GM21381 (cell line): ENCODE measurements at regions not wholly inside any gene's neighbourhood (a gene's known extent, or its start where the extent isn't known, plus 50 kb on each side); places are given as distances from the start of the nearest gene placed in this dataset.
"Not testable (repeated sequence)": the region's sequence is repeated elsewhere in the genome, so short reads cannot be mapped to it uniquely, and the experiment has no call there.

Experiments
- ATAC-seq: cut with Tn5 transposase; IDR thresholded peaks from one replicate; pipeline ENCODE4 v1.9.1; 2021; ENCODE audit warnings: mild to moderate bottlenecking, moderate library complexity; ENCODE audit not compliant: unreplicated experiment

DNA sequence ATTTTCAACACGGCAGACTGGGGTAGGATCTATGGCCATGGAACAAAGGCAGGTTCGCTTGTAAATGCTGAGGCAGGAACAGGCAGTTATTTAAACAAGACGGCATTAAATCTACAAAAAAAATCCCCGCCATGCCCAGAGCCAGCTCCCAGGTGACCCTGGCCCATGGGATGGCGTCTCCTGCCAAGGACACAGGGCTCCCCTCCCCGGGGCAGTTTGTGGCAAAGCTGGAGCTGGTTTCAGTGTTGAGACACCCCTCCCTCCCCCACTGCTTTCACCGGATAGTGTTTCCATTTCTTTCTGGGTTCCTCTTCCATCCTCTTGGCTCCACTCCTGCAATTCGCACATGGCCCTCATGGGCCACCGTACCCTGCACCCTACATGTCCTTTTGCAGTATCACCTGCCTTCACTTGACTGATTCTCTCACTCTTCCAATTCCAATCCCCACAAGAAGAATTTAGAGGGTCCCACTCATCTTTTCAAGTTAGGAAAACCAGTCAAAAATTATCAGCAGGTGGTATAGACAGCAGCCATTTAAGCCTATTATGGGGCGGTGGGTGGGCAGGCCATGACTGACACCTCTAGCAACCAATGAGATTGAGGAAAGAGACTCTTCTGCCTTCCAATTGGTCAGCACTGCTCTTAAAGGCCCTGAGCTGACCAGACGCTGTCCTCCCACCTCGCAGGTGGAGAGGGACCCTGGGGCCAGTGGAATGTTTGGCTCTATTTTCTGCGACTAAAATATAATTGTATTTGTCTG, 52.0 kb downstream of the OLIG1 start:
- ATAC-seq = no peak

DNA sequence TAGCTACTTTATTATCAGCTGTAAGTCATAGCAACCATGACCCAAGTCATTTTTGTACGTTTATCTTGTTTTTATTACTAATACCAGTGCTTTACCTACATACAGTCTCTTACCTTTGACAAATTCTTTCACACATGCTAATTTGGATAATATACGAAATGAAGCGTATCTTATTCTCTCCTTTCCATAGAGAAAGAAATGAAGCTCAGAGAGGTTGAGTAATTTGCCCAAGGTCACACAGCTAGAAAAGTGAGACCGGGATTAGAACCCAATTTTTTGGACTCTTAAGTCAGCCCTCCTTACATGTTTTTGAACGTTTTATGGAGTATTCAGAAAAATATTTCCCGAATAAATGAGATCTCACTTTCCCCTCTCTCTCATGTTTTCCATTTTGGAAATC, 52.6 kb downstream of the OLIG1 start:
- no peak for ATAC-seq

DNA sequence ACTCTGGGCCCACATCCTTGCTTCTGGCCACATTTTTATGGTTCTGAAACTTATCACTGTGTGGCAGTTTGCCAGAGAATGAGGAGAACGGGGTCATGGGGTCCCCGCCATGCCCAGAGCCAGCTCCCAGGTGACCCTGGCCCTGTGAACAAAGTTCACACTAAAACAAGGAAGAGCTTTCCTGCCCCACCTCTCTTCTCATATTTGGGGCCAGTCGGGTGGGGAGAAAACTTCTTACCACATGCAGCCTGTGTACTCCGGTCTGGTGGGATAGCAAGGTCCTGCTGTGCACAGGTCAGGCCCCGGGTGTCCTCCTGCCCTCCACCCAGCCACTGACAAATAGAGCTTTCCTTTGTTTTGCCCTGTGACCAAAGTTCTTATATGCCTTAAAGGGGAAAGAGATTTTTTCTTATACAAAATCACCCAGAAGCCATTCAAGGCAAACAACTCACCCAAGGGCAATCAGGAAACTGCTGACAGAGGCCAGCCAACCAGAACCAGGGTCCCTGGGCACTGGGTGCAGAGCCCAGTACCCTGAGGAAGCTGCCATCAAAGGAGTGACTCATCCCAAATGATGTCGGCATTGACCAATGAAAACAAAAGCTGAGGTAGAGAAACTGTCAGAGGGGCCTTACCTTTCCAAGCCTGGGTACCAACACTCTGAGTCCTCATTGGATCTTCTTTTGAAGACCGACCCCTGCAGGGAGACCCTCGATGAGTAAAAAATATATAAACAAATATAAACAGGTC, 53.6 kb downstream of the OLIG1 start:
- ATAC-seq = no peak

DNA sequence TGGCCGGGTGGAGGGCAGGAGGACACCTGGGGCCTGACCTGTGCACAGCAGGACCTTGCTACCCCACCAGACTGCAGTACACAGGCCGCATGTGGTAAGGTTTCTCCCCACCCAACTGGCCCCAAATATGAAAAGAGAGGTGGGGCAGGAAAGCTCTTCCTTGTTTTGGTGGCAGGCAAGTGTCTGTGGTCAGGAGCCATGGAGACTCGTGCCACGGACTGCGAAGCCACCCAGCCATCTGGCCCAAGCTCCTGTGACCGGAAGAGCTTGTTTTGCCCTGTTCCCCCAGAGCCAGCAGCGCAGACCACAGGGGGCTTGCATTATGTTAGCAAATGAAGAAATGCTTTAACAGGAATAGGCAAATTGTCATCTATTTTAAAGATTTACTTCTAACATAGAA, 54.9 kb downstream of the OLIG1 start:
- ATAC-seq = no peak

DNA sequence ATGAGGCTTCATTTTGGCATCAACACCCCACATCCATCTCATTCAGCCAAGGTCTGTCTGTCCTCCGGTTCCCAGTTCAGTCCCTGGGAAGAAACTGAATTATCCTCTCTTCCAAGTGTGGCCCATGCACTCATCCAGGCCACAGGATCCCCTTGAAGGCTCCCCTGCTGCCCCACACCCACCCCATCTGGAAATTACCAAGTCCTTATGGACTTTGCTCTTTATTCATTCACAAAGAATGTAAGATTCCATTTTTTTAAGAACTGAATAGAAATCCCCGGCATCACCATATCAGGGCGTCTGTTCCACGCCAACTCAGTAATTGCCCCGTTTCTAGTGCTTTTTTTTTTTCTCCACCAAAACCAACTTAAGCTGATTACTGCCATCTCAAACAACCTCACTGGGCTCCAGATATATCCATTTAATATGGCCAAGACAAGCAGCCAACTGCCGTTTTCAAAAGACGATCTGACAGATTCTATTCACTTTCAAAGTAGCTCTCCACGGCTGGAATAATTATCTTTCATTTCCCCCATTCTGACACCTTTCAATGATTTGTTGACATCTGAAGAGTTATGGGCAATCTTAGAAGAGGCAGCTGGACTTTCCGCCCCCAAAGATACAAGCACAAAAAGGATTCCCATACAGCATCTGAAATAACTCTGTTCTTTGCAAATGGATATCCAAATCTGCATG, 55.9 kb downstream of the OLIG1 start:
- ATAC-seq = no peak

DNA sequence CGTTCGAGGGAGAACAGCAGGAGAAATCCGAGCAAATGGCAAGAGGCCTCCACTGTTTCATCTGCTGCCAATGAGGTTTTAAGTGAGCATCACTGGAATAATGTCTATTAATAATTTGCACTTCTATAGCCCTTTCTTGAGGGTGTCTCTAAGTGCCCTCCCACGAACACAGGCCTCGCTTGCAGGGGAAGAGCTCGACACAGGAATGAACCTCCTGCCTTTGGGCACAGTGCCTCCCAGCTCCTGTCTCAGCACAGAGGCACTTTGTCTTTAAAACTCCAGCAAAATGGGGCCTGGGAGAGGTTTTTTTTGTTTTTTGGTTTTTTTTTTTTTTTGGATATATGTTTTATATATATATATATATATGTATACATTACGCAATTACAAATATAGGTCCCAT, 56.6 kb downstream of the OLIG1 start:
- ATAC-seq = no peak

DNA sequence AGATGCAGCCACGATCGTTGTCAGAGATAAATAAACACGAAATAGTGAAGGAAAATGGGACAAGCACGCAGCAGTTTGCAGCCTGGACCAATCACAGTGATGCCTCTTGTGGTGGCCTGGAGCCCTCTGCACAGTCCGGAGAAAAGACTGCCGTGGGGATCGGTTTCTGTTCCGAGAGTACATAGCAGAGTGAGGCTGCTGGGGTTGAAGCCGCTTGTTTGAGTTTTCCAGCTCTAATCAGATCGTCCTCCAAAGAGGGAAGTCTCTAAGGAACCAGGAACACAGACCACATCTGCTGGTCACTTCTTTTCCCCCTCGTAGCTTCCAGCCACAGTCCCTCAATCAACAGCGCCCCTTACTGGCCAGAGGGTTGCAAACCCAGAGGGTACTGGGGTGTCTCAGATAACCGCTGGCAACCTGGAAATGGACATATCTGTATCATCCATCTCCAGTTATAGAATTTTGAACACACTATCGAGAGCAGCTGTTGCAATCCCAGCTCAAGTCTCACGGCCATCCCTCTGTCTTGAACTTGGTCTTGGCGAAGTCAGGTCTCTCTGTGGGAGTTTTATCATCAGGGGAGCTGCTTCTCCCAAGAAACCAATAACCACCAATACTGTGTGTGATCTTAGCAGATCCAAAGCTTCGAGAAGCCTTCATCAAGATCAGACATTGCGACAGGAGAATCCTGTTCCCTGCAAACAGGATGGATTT, 57.4 kb downstream of the OLIG1 start:
- ATAC-seq = peak; percentile 54

DNA sequence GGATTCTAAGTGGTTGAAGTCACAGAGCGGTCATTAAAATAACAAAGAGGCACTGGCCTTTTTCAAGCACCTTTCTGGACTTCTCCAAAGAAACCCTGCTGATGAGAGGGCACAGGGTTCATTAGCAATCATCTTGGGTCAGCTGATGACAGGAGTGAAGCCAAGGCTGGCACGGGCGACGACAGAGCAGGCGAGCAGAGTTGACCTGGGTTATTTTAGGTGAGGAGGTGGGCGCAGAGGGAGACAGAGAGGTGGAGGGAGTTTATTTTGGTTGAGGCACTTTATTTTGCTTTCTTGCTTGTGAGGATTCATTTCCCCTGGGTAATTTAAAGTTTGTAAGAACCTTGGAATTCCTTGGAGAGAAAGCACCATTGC, 57.9 kb downstream of the OLIG1 start:
- no peak for ATAC-seq

DNA sequence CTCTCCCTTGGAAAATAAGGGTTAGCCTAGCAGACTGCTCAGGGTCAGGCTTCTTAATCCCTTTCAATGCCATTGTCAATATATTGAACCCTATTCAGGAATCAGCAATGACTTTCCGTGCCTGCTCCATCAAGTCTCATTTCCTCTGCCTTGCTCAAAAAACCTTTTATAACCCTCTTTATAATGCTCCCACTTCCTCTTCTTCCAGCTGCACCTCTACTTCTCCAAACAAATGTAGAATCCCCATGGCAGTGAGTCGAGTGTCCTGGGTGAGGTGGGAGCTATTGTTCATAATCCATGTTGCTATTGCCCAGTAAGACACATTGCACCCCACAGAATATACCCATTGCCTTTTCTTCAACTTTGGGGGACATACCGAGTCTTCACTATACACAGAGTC, 58.6 kb downstream of the OLIG1 start:
- no peak for ATAC-seq

DNA sequence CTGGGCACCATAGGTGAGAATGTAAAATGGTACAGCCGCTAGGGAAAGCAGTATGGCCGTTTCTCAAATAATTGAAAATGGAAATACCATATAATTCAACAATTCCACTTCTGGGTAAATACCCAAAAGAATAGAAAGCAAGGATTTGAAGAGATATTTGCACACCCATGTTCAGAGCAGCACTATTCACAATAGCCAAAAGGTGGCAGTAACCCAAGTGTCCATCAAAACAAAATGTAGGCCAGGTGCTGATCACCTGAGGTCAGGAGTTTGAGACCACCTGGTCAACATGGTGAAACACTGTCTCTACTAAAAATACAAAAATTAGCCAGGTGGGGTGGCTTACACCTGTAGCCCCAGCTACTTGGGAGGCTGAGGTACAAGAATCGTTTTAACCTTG, 62.1 kb downstream of the OLIG1 start:
- ATAC-seq = no peak

DNA sequence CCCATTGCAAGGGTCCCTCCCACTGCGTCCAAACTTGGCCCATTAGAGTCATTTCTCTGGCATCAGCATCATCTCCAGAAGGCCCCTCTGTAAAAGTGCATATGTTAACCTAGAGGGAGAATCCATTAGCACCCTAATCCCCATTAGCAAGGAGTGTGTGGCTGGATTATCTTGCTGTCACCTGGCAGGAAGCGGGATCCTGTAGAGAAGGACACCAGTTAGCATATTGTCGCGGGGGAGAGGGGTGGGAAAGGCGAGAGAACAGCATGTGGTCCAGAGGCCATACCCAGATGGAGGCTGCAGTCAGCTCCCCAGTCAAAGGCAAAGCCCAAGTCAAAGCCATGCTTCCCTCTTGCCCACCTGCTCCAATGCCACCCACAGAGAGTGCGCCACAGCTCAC, 64.0 kb downstream of the OLIG1 start:
- ATAC-seq = no peak

DNA sequence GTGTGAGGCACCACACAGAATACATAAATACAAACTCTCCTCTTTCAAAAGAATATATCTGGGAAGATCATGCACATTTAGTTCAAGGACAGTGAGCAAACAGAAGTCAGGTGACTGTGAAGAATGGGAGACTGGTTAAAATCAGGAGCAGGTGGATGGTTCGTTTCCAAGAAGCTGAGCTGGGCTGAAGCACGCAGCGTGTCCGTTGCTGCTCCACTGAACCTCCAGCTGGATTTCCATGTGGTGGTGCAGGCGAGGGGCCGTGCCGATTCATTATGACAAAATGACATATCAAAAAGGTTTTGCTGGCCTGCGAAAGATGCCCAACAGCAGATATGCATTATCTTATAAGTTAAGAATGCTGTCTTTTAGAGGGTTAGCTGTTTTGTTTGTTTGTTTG, 66.0 kb downstream of the OLIG1 start:
- no peak for ATAC-seq

DNA sequence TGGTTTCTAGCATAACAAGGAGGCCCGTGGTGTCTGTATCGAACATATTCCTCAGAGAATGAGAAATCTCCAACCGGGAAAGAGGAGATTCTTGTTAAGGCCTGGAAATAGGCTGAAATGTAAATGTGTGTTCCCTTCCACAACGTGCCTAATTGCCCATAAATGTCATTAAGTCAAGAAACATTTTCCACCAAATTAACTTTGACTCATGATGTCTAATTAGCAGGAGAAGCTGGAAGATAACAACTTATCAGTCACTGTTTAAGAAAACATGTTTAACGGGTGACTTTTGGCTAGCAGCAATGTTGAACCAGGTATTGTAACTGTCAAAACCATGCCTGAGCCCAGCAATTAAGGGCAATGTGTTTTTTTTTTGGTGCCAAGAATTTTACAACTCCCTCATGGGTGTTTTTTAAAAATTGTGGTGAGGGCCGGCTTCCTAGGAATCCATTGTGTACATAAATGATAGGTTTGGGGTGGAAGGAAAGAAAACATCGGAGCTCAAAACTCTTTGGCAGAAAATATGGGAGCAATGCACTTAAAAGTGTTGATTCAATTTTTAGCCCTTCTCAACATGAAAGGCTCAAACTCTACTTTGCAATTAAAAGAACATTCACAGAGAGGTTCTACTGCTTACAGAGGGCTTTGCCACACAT, 67.0 kb downstream of the OLIG1 start:
- ATAC-seq = no peak

DNA sequence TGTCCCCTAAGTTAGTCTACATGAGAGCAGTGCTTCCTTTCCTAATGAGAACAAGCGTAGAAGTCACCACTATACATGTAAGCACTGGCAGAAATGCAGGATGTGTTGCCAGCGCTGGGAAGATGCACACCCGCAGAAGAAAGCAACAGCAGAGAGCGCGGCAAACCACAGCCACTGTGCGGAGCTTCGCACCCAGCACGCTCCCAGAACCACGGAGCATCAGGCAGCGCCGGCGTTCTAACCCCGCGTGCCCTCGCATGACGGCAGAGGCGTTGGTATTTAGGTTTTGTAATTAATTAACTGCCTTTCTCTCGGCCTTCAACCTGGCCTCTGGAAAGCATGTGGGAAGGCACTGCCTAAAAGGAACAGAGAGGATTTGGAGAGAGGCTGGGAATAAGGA, 69.1 kb downstream of the OLIG1 start:
- no peak for ATAC-seq

DNA sequence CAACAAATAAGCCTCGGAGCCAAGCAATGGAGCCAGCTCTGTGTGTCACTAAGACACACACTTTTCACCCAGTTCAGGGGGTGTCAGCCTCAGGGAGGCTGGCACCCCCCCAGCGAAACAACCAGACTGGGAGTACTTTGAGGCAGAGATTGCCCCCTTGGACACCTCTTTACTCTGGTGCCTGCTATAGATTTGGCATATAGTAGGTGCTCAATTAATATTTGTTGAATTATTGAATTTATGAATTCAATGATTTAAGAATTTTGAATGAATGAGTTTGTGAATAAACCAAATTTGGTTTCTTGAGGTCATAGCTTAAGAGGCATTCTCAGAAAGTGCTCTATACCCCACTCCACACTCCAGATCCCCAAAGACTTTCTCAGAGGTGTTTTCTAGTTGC, 70.3 kb downstream of the OLIG1 start:
- no peak for ATAC-seq

DNA sequence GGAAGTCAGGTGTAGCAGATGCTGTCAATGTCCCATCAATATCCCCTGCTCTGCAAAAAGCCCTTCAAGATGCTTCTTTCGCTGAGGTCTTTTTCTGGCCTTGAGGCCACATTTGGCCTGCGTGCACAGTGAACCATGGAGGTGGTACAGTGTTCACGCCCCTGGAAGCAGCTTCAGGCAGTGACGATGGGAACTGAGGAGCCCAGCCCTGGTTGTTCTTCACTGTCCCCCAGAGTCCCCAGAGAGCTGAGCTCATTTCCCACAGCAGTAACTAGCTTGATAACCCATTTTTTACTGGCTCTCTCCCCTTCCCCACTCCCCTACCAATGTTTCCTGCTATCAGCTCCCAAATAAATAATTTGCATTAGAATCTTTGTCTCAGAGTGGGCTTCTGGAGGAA, 76.5 kb downstream of the OLIG1 start:
- no peak for ATAC-seq

DNA sequence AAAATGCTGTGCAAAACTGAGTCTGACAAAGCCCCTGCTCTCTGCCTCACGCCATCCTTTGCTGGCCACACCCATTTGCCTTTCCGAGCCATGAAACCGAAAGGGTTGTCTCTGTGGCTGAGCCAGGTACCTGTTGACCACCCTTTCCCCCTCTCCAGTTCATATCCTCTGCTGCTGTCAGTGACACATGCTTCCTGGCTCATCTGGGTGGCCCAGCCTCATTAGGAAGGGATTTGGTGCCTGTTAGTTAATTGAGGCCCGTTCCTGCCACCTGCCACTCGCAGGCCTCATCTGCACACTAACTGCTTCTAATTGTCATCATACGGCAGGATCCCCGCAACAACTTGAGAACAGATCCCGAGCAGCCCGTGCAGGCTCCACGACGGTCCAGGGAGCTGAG, 79.2 kb downstream of the OLIG1 start:
- no peak for ATAC-seq

DNA sequence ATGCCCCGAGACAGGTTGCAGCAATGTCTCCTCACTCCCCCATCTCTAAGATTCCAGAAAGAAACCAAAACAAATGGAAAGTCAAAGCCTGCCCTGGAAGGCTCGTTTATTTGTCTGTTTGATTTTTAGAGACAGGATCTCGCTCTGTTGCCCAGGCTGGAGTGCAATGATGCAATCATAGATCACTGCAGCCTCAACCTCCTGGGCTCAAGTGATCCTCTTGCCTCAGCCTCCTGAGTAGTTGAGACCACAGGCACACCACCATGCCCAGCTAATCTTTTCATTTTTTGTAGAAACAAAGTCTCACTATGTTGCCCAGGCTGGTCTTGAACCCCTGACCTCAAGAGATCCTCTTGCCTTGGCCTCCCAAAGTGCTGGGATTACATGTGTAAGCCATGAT, 78.8 kb upstream of the IFNAR2 start:
- ATAC-seq = not testable (repeated sequence)

DNA sequence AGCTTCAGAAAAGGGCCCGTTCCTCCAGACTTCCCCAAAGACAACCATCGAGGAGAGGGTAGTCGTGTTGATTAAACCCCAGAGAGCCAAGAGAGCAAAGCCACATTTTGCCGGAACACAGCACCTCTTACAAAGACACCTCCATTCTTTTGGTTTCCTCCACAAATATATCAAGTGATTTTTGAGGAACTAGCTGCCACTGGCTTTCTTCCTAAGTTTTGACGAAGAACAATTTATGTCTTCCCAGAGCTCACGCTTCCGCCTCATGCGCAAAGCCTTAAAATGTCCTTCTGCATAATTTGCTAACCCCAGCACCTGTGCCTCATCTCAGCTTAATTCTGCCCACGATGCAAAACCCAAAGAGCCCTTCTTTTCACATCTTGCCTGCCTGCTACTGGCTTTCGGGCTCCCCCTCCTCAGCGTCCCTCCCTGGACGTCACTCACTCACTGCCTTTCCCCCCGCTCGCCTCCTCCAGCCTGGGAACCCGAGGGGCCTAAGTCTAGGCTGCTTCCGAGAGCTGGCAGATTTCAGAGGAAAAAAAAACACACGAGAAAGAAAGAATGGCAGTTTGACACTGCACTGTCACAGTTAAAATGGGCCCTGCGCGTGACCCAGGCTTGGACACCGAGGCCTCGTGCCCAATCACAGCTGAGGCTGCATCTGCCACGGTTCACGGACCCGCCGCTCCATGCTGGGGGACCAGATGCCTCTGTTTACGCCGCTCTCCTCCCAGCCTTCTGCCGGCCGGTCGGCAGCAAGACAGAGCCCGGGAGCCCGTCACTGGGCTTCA, 77.6 kb upstream of the IFNAR2 start:
- ATAC-seq = no peak

DNA sequence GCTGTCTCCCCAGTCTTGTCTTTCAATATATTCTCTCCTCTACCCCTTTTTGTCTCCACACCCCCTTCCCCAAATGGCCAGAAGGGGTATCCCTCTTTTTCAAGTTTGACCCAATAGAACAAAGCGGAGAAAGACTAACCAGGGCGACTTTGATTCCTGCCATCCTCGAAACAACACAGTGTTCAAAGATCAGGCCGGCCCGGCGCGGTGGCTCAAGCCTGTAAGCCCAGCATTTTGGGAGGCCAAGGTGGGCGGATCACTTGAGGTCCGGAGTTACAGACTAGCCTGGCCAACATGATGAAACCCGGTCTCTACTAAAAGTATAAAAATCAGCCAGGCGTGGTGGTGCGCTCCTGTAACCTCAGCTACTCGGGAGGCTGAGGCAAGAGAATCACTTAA, 77.0 kb upstream of the IFNAR2 start:
- ATAC-seq = no peak
